ENCODE measurements at regions not wholly inside any gene's neighbourhood (a gene's known extent, or its start where the extent isn't known, plus 50 kb on each side); places are given as distances from the start of the nearest gene placed in this dataset.

- ATAC-seq (no peak), DNase-seq (ENCODE audit: low read depth, low spot score) (no peak)
- Histone ChIP-seq H4K20me1 (ENCODE audit: insufficient read depth) (no peaks in the 10 kb centered on the region), H3K9me2 (ENCODE audit: insufficient read depth) (no peaks in the 10 kb centered on the region), H3K9ac (ENCODE audit: low read length) (no peak overlapping the region), H2AFZ (ENCODE audit: low read depth, low read length, poor library complexity, severe bottlenecking) (no peak overlapping the region), H3K4me3 (replicated peaks in 1 of 2; ENCODE audit: low read depth in 1 of 2, low read length in 2 of 2) (no peak overlapping the region), H3K4me2 (ENCODE audit: low read length) (no peak overlapping the region), H3K4me1 (ENCODE audit: control insufficient read depth in 1 of 2, insufficient read depth in 2 of 2, low read length in 2 of 2) (no peaks in the 10 kb centered on the region), H3K27ac (ENCODE audit: low read depth, low read length) (no peak overlapping the region), H3K27me3 (ENCODE audit: insufficient read depth, low read length) (no peaks in the 10 kb centered on the region), H3K9me3 (ENCODE audit: control insufficient read depth in 1 of 2, insufficient read depth in 1 of 2, low read depth in 1 of 2, low read length in 2 of 2) (peaks cover 11 to 16% of the 10 kb centered on the region in 2 experiments; a peak in 2 of 4 replicates), H3K36me3 (ENCODE audit: control insufficient read depth in 1 of 2, insufficient read depth in 2 of 2, low read length in 2 of 2) (no peaks in the 10 kb centered on the region), H3K79me2 (ENCODE audit: insufficient read depth, low read length) (no peaks in the 10 kb centered on the region)
- RAD21 ChIA-PET (ENCODE audit: low non-redundant PET in 1 of 2, low total read pairs in 2 of 2, uncharacterized antibody in 2 of 2, unreplicated experiment in 2 of 2), result no interaction called here
- POLR2A ChIA-PET, result no interaction called here
- no peak for TF ChIP-seq SP1 (IDR thresholded peaks at IDR 0.05; ENCODE audit: low read depth)
- no peak for TF ChIP-seq EZH2 (IDR thresholded peaks at IDR 0.05)
- no peak for TF ChIP-seq RAD21 (IDR thresholded peaks at IDR 0.05; ENCODE audit: low read depth)
- TF ChIP-seq REST (IDR thresholded peaks at IDR 0.05; ENCODE audit: low read depth), result no peak
- TF ChIP-seq JUND (IDR thresholded peaks at IDR 0.05), result no peak
- no peak for TF ChIP-seq ZNF274 (IDR thresholded peaks at IDR 0.05; ENCODE audit: low read depth, low read length)
- no peak for TF ChIP-seq EGR1 (IDR thresholded peaks at IDR 0.05; ENCODE audit: low read depth)
- no peak for TF ChIP-seq FOSL1 (IDR thresholded peaks at IDR 0.05; ENCODE audit: low read depth)
- TF ChIP-seq ELF1 (IDR thresholded peaks at IDR 0.05; ENCODE audit: borderline replicate concordance, low read depth), result no peak
- TF ChIP-seq POLR2A (IDR thresholded peaks at IDR 0.05; ENCODE audit: borderline replicate concordance, extremely low read depth, insufficient read depth, insufficient read length), result no peak
- TF ChIP-seq CEBPB (IDR thresholded peaks at IDR 0.05; ENCODE audit: low read depth), result no peak
- no peak for TF ChIP-seq EZH2phosphoT487 (IDR thresholded peaks at IDR 0.05; ENCODE audit: borderline replicate concordance)
- no peak for TF ChIP-seq CTCF (IDR thresholded peaks at IDR 0.05 in 2 of 3, conservative IDR thresholded peaks at IDR 0.05 in 1 of 3; ENCODE audit: borderline replicate concordance in 1 of 3, insufficient read depth in 1 of 3, low read depth in 2 of 3, low read length in 2 of 3)
- no peak for TF ChIP-seq SRF (IDR thresholded peaks at IDR 0.05; ENCODE audit: low read depth)
- no TSS peak for BruUV-seq (replicated peaks)
- CTCF ChIA-PET, result no interaction called here
- intact Hi-C loops (cut with micrococcal nuclease), result no loop called here
Observed at GRCh38 chr10:83564889-83565588, 574.3 kb upstream of the GHITM start.

Data from HCT116 (cell line).